ENCODE measurements at regions not wholly inside any gene's neighbourhood (a gene's known extent, or its start where the extent isn't known, plus 50 kb on each side); places are given as distances from the start of the nearest gene placed in this dataset.

DNA sequence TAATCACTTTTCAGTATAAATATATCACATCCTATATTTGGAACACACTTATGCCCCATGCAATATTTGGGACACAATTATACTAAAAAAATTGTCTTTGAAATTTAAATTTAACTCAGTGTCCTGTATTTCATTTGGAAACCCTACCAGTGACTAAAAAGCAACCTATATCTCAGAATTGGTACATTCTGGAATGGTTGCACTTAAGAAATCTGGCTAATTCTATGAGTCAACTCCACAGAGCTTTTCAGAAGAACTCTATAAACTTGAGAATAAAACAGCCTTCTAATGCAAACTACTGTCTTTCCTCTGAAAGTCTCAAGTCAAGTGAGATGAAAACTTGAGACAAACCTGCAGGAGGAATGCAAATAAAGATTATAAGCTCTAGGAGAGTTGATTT lies 320.2 kb downstream of the MAFB start:
- no peaks in the 10 kb centered on the region for H3K27me3 ChIP-seq (ENCODE audit: control insufficient read depth, insufficient read depth, low read length)
- no peak for DNase-seq
- no peak for FAIRE-seq
- H3K9ac ChIP-seq (ENCODE audit: low read length in 3 of 3) = no peak overlapping the region
- H3K9me3 ChIP-seq (ENCODE audit: control insufficient read depth in 2 of 3, insufficient read depth in 1 of 3, low read length in 3 of 3) = no peaks in the 10 kb centered on the region
- no peak overlapping the region for H3K4me3 ChIP-seq (ENCODE audit: low read length in 3 of 3)
- TF ChIP-seq, protein P1, sequence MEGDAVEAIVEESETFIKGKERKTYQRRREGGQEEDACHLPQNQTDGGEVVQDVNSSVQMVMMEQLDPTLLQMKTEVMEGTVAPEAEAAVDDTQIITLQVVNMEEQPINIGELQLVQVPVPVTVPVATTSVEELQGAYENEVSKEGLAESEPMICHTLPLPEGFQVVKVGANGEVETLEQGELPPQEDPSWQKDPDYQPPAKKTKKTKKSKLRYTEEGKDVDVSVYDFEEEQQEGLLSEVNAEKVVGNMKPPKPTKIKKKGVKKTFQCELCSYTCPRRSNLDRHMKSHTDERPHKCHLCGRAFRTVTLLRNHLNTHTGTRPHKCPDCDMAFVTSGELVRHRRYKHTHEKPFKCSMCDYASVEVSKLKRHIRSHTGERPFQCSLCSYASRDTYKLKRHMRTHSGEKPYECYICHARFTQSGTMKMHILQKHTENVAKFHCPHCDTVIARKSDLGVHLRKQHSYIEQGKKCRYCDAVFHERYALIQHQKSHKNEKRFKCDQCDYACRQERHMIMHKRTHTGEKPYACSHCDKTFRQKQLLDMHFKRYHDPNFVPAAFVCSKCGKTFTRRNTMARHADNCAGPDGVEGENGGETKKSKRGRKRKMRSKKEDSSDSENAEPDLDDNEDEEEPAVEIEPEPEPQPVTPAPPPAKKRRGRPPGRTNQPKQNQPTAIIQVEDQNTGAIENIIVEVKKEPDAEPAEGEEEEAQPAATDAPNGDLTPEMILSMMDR (IDR thresholded peaks at IDR 0.05; ENCODE audit: borderline replicate concordance, extremely low read depth, insufficient read depth) = no peak
- no peaks in the 10 kb centered on the region for H3K36me3 ChIP-seq (ENCODE audit: control insufficient read depth in 2 of 3, insufficient read depth in 3 of 3, low read length in 3 of 3)
- H3K4me1 ChIP-seq (ENCODE audit: control insufficient read depth in 2 of 3, insufficient read depth in 2 of 3, low read depth in 1 of 3, low read length in 3 of 3) = no peaks in the 10 kb centered on the region
- intact Hi-C loops (cut with DNase I) = no loop called here
- no peak overlapping the region for H3K27ac ChIP-seq (ENCODE audit: low read depth in 2 of 2, low read length in 2 of 2)

- Histone ChIP-seq H3K27me3 (ENCODE audit: control insufficient read depth, insufficient read depth, low read length) (no peaks in the 10 kb centered on the region), H3K4me3 (ENCODE audit: low read length in 3 of 3) (no peak overlapping the region), H3K9ac (ENCODE audit: low read length in 3 of 3) (no peak overlapping the region), H3K27ac (ENCODE audit: low read depth in 2 of 2, low read length in 2 of 2) (no peak overlapping the region), H3K9me3 (ENCODE audit: control insufficient read depth in 2 of 3, insufficient read depth in 1 of 3, low read length in 3 of 3) (no peaks in the 10 kb centered on the region), H3K36me3 (ENCODE audit: control insufficient read depth in 2 of 3, insufficient read depth in 3 of 3, low read length in 3 of 3) (no peaks in the 10 kb centered on the region), H3K4me1 (ENCODE audit: control insufficient read depth in 2 of 3, insufficient read depth in 2 of 3, low read depth in 1 of 3, low read length in 3 of 3) (no peaks in the 10 kb centered on the region)
- TF ChIP-seq, protein P1 (IDR thresholded peaks at IDR 0.05; ENCODE audit: borderline replicate concordance, extremely low read depth, insufficient read depth) = no peak
- DNase-seq (no peak), FAIRE-seq (no peak)
- intact Hi-C loops (cut with DNase I) = no loop called here
These were observed 327.1 kb downstream of the MAFB start for GRCh38 chr20:40361916-40362315.

DNA sequence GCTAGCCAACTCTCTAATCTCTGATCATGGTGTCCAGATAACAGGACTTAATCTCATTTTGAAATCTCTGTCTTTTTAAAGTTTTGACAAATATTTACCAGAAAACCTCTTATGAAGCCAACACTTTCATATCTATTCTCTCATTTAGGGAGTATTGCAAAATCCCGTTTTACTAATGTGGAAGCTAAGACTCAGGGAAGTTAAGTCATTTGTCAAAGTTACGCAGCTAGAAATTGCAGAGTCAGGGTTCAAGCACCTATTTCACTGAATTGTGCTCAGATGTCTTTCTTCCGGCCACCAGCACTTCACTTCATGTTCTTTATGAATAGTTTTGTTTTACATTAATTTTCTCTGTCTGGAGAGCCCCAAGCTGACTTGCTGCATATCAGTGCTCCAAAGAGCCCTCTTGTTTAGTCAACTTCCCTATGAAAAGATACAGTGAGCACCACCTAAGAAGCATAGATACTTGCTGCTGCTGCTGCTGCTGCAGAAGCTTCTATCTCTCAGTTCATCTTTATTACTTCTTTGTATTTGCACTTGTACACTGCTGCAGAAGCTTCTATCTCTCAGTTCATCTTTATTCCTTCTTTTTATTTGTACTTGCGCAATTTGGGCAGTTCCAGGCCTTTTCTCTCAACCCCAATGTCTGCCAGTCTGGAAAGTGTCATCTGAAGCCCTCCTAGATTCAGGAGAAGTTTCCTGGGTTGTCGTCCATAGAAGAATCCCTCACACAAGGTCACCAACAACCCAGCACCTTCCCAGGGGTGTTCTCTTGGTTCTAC lies 329.7 kb downstream of the MAFB start:
- TF ChIP-seq, protein P1 (IDR thresholded peaks at IDR 0.05; ENCODE audit: borderline replicate concordance, extremely low read depth, insufficient read depth) = no peak
- H3K27ac ChIP-seq (ENCODE audit: low read depth in 2 of 2, low read length in 2 of 2) = no peak overlapping the region
- FAIRE-seq = no peak
- no peaks in the 10 kb centered on the region for H3K4me1 ChIP-seq (ENCODE audit: control insufficient read depth in 2 of 3, insufficient read depth in 2 of 3, low read depth in 1 of 3, low read length in 3 of 3)
- H3K27me3 ChIP-seq (ENCODE audit: control insufficient read depth, insufficient read depth, low read length) = no peaks in the 10 kb centered on the region
- H3K9ac ChIP-seq (ENCODE audit: low read length in 3 of 3) = no peak overlapping the region
- intact Hi-C loops (cut with DNase I) = no loop called here
- no peak for DNase-seq
- no peaks in the 10 kb centered on the region for H3K9me3 ChIP-seq (ENCODE audit: control insufficient read depth in 2 of 3, insufficient read depth in 1 of 3, low read length in 3 of 3)
- H3K36me3 ChIP-seq (ENCODE audit: control insufficient read depth in 2 of 3, insufficient read depth in 3 of 3, low read length in 3 of 3) = no peaks in the 10 kb centered on the region
- no peak overlapping the region for H3K4me3 ChIP-seq (ENCODE audit: low read length in 3 of 3)

DNA sequence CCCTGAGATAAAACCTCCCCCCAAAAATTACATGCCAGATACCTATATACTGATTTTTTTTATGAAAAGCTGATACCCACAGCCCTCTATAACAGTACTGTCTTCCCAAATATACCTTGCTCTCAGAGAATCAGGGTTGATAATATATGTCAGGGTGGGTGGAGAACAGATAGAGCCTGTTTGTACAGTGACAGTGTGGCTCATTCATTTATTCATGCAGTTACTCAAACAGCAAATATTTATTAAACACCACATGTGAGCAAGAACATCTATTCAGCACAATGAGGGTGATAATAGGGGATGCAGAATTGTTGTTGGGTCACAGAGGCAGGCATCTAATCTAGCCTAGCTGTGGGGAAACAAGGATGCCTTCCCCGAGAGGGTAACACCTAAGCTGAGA lies 334.2 kb downstream of the MAFB start:
- no peaks in the 10 kb centered on the region for H3K27me3 ChIP-seq (ENCODE audit: control insufficient read depth, insufficient read depth, low read length)
- H3K4me3 ChIP-seq (ENCODE audit: low read length in 3 of 3) = no peak overlapping the region
- DNase-seq = no peak
- H3K9ac ChIP-seq (ENCODE audit: low read length in 3 of 3) = no peak overlapping the region
- TF ChIP-seq, protein P1 (IDR thresholded peaks at IDR 0.05; ENCODE audit: borderline replicate concordance, extremely low read depth, insufficient read depth) = no peak
- no peak overlapping the region for H3K27ac ChIP-seq (ENCODE audit: low read depth in 2 of 2, low read length in 2 of 2)
- no peak for FAIRE-seq
- intact Hi-C loops (cut with DNase I) = no loop called here
- no peaks in the 10 kb centered on the region for H3K4me1 ChIP-seq (ENCODE audit: control insufficient read depth in 2 of 3, insufficient read depth in 2 of 3, low read depth in 1 of 3, low read length in 3 of 3)
- H3K36me3 ChIP-seq (ENCODE audit: control insufficient read depth in 2 of 3, insufficient read depth in 3 of 3, low read length in 3 of 3) = no peaks in the 10 kb centered on the region
- no peaks in the 10 kb centered on the region for H3K9me3 ChIP-seq (ENCODE audit: control insufficient read depth in 2 of 3, insufficient read depth in 1 of 3, low read length in 3 of 3)

Measured in kidney (tissue), 13 donors.